GM23338 (cell line): ENCODE measurements at regions not wholly inside any gene's neighbourhood (a gene's known extent, or its start where the extent isn't known, plus 50 kb on each side); places are given as distances from the start of the nearest gene placed in this dataset.

Experiments
- ATAC-seq: fragments of 200-7000 bp; cut with Tn5 transposase; 3 replicates; pipeline ENCODE4 v1.9.1; 2020
- DNase-seq: peaks from one replicate; pipeline ENCODE4 v3.0.0-alpha.2; 2015; ENCODE audit warnings: low spot score
- H2AFZ ChIP-seq: fragments of 200-600 bp; sonication (generic); 2 replicates; pipeline ENCODE4 v1.8.0; 2016; ENCODE audit warnings: antibody characterized with exemption, mild to moderate bottlenecking, moderate library complexity
- H3F3A ChIP-seq: fragments of 200-600 bp; sonication (generic); replicated peaks from 2 replicates; pipeline ENCODE4 v1.8.0; 2017; ENCODE audit warnings: antibody characterized with exemption, mixed run types, low read depth
- H3K27ac ChIP-seq: fragments of 200-600 bp; sonication (generic); 2 replicates; pipeline ENCODE4 v1.6.1; 2016; ENCODE audit warnings: low read depth
- H3K27me3 ChIP-seq: fragments of 200-600 bp; sonication (generic); 2 replicates; pipeline ENCODE4 v1.8.0; 2016; ENCODE audit warnings: mild to moderate bottlenecking, mixed run types, moderate library complexity; ENCODE audit not compliant: insufficient read depth
- H3K36me3 ChIP-seq: fragments of 200-600 bp; sonication (generic); 2 replicates; pipeline ENCODE4 v1.8.0; 2016; ENCODE audit warnings: mild to moderate bottlenecking; ENCODE audit not compliant: insufficient read depth
- H3K4me1 ChIP-seq: fragments of 200-600 bp; sonication (generic); 2 replicates; pipeline ENCODE4 v1.8.0; 2016; ENCODE audit warnings: mild to moderate bottlenecking, moderate library complexity; ENCODE audit not compliant: insufficient read depth
- H3K4me2 ChIP-seq: fragments of 200-600 bp; sonication (generic); 2 replicates; pipeline ENCODE4 v1.7.1; 2017; ENCODE audit warnings: mixed run types
- H3K4me3 ChIP-seq: fragments of 200-600 bp; sonication (generic); 2 replicates; pipeline ENCODE4 v1.6.1; 2016; ENCODE audit warnings: mixed run types
- H3K79me2 ChIP-seq: fragments of 200-600 bp; sonication (generic); replicated peaks from 2 replicates; pipeline ENCODE4 v1.8.0; 2017; ENCODE audit warnings: mild to moderate bottlenecking; ENCODE audit not compliant: insufficient read depth
- H3K9me2 ChIP-seq: fragments of 200-600 bp; sonication (generic); 2 replicates; pipeline ENCODE4 v1.8.0; 2017; ENCODE audit not compliant: insufficient read depth
- H4K20me1 ChIP-seq: fragments of 200-600 bp; sonication (generic); replicated peaks from 2 replicates; pipeline ENCODE4 v1.8.0; 2017; ENCODE audit warnings: mild to moderate bottlenecking; ENCODE audit not compliant: insufficient read depth
- H3K27ac Mint-ChIP-seq: 2 replicates; pipeline ENCODE4 v1.8.0; 2020; ENCODE audit warnings: inconsistent platforms, mild to moderate bottlenecking, moderate library complexity, mixed read lengths
- H3K27me3 Mint-ChIP-seq: 3 replicates; pipeline ENCODE4 v1.8.0; 2022; ENCODE audit warnings: low read depth, mild to moderate bottlenecking, moderate library complexity, mixed read lengths, inconsistent platforms; ENCODE audit not compliant: insufficient read depth, poor library complexity
- H3K36me3 Mint-ChIP-seq: 3 replicates; pipeline ENCODE4 v1.8.0; 2021; ENCODE audit warnings: low read depth, mild to moderate bottlenecking, inconsistent platforms, moderate library complexity, mixed read lengths
- H3K4me1 Mint-ChIP-seq: 3 replicates; pipeline ENCODE4 v1.8.0; 2020; ENCODE audit warnings: mild to moderate bottlenecking, inconsistent platforms, mixed read lengths
- H3K4me3 Mint-ChIP-seq: 3 replicates; pipeline ENCODE4 v1.8.0; 2021; ENCODE audit warnings: moderate library complexity, mild to moderate bottlenecking, inconsistent platforms, mixed read lengths
- H3K9me3 Mint-ChIP-seq: 3 replicates; pipeline ENCODE4 v1.8.0; 2020; ENCODE audit warnings: moderate library complexity, mild to moderate bottlenecking, inconsistent platforms, mixed read lengths
- CREB1 ChIP-seq: fragments of 250-450 bp; sonication (Bioruptor Pico); IDR thresholded peaks from 2 replicates; pipeline ENCODE4 v1.5.0; 2020; ENCODE audit warnings: low read depth, mild to moderate bottlenecking, moderate library complexity
- JUNB ChIP-seq: IDR thresholded peaks from one replicate; pipeline ENCODE4 v1.6.1; 2016; ENCODE audit warnings: antibody characterized with exemption; ENCODE audit not compliant: unreplicated experiment
- REST ChIP-seq: IDR thresholded peaks from one replicate; pipeline ENCODE4 v1.6.1; 2018; ENCODE audit warnings: antibody characterized with exemption; ENCODE audit not compliant: unreplicated experiment
- STAT1 ChIP-seq: IDR thresholded peaks from one replicate; pipeline ENCODE4 v1.6.1; 2016; ENCODE audit warnings: antibody characterized with exemption; ENCODE audit not compliant: unreplicated experiment
- TF ChIP-seq, protein P1 (sequence below), 2 experiments: fragments of 200-600 bp in 1 of 2; sonication (generic) in 1 of 2; conservative IDR thresholded peaks; 2 replicates each; pipeline versions ENCODE4 v1.5.1 to v1.6.1; 2016 to 2017; ENCODE audit warnings: antibody characterized with exemption in 2 of 2, low read depth in 2 of 2, mild to moderate bottlenecking in 2 of 2, moderate library complexity in 1 of 2

- peaks cover 7% of the 10 kb centered on the region for H3K4me1 ChIP-seq
- no peak overlapping the region for H3K27ac ChIP-seq
- no peak overlapping the region for H3K4me2 ChIP-seq
- peaks cover 12% of the 10 kb centered on the region for H3K4me1 Mint-ChIP-seq
- H3K9me3 Mint-ChIP-seq: peaks cover 5% of the 10 kb centered on the region
- H2AFZ ChIP-seq: no peak overlapping the region
- H3K27me3 Mint-ChIP-seq: peaks cover 7% of the 10 kb centered on the region
- H4K20me1 ChIP-seq: no peaks in the 10 kb centered on the region
- DNase-seq: no peak
- no peak for ATAC-seq
- no peaks in the 10 kb centered on the region for H3K27me3 ChIP-seq
- TF ChIP-seq CREB1 (CRISPR knock-in tag) (no peak), STAT1 (no peak), JUNB (no peak)
- H3K4me3 Mint-ChIP-seq: no peak overlapping the region
- H3K9me2 ChIP-seq: no peaks in the 10 kb centered on the region
- no peak overlapping the region for H3K27ac Mint-ChIP-seq
- no peaks in the 10 kb centered on the region for H3K79me2 ChIP-seq
- no peak overlapping the region for H3K4me3 ChIP-seq
- H3K36me3 Mint-ChIP-seq: peaks cover 5% of the 10 kb centered on the region
- no peaks in the 10 kb centered on the region for H3F3A ChIP-seq
- H3K36me3 ChIP-seq: no peaks in the 10 kb centered on the region
Observed at GRCh38 chr15:63453186-63453905, 51.0 kb upstream of the USP3 start.

DNA sequence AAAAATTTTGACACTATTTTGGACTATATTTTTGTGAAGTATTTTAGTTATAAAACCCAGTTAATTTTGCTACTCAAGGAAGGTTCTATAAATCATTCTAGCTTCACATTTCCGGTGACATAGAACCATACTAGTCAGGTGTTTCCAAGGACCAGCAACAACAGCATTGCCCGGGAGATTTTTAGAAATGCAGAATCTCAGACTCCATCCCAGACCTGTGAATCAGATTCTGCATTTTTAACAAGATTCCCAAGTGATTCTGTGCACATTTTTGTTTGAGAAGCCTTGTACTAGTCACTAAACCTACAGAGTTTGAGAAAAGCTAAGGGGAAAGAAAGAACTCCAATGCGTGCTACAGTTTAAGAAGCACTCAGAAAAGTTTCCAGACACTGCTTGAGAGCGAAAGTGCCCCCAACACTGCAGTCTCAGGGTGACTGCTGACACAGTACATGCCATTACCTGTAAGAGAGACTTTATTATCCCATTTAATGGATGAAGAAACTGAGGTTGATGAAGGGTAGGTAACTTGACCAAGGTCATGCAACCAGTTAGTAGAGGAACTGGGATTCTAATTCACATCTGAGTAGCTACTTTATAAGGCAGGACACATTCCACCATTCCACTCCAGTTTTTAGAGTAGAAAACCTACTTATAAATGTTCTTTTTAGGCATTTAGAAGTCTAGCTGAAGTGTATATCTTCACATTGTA lies 49.7 kb upstream of the USP3 start:
- H3K27me3 Mint-ChIP-seq: peaks cover 7% of the 10 kb centered on the region
- Histone ChIP-seq H3K4me2 (no peak overlapping the region), H3K4me3 (no peak overlapping the region), H3K27me3 (no peaks in the 10 kb centered on the region), H3K36me3 (no peaks in the 10 kb centered on the region), H3K79me2 (no peaks in the 10 kb centered on the region), H4K20me1 (no peaks in the 10 kb centered on the region), H2AFZ (no peak overlapping the region), H3K9me2 (no peaks in the 10 kb centered on the region), H3F3A (no peaks in the 10 kb centered on the region), H3K27ac (no peak overlapping the region), H3K4me1 (peaks cover 6% of the 10 kb centered on the region; the same call in 1 of the 2 replicates)
- ATAC-seq: no peak
- peaks cover 13% of the 10 kb centered on the region for H3K36me3 Mint-ChIP-seq
- no peak overlapping the region for H3K4me3 Mint-ChIP-seq
- H3K9me3 Mint-ChIP-seq: peaks cover 15% of the 10 kb centered on the region
- H3K4me1 Mint-ChIP-seq: peaks cover 8% of the 10 kb centered on the region
- TF ChIP-seq, protein P1, sequence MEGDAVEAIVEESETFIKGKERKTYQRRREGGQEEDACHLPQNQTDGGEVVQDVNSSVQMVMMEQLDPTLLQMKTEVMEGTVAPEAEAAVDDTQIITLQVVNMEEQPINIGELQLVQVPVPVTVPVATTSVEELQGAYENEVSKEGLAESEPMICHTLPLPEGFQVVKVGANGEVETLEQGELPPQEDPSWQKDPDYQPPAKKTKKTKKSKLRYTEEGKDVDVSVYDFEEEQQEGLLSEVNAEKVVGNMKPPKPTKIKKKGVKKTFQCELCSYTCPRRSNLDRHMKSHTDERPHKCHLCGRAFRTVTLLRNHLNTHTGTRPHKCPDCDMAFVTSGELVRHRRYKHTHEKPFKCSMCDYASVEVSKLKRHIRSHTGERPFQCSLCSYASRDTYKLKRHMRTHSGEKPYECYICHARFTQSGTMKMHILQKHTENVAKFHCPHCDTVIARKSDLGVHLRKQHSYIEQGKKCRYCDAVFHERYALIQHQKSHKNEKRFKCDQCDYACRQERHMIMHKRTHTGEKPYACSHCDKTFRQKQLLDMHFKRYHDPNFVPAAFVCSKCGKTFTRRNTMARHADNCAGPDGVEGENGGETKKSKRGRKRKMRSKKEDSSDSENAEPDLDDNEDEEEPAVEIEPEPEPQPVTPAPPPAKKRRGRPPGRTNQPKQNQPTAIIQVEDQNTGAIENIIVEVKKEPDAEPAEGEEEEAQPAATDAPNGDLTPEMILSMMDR (conservative IDR thresholded peaks at IDR 0.05; ENCODE audit: low read depth in 2 of 2): no peak
- TF ChIP-seq REST: no peak
- no peak for DNase-seq
- H3K27ac Mint-ChIP-seq: no peak overlapping the region
